Mucosa of descending colon (tissue), 3 donors: ENCODE measurements at regions not wholly inside any gene's neighbourhood (a gene's known extent, or its start where the extent isn't known, plus 50 kb on each side); places are given as distances from the start of the nearest gene placed in this dataset.

Experiments
- ATAC-seq: fragments of 200-7000 bp; cut with Tn5 transposase; one replicate; pipeline ENCODE4 v1.9.1; 2020; ENCODE audit warnings: mild to moderate bottlenecking, moderate library complexity
- DNase-seq, 3 donors: peaks; one replicate each; pipeline ENCODE4 v3.0.0-alpha.2; 2020
- H3K36me3 ChIP-seq: fragments of 200-600 bp; one replicate; pipeline ENCODE4 v1.8.0; 2021; ENCODE audit warnings: low read depth, mild to moderate bottlenecking
- H3K4me1 ChIP-seq: fragments of 200-600 bp; one replicate; pipeline ENCODE4 v1.8.0; 2021; ENCODE audit warnings: low read depth, mild to moderate bottlenecking
- H3K4me3 ChIP-seq: fragments of 200-600 bp; one replicate; pipeline ENCODE4 v1.8.0; 2021; ENCODE audit warnings: mild to moderate bottlenecking
- H3K9me3 ChIP-seq: fragments of 200-600 bp; one replicate; pipeline ENCODE4 v1.8.0; 2021; ENCODE audit warnings: mild to moderate bottlenecking
- intact Hi-C, 2 donors: fragments of 100-400 bp; cut with DNase I in 1 of 2; cut with micrococcal nuclease in 1 of 2; formaldehyde crosslinking; loops; one replicate each; pipeline versions ENCODE4 v1.11.0 to v1.11.1; 2022; cut with DNase I, micrococcal nuclease
- TF ChIP-seq, protein P1 (sequence below): fragments of 200-600 bp; IDR thresholded peaks from one replicate; pipeline ENCODE4 v1.8.0; 2022; ENCODE audit warnings: antibody characterized with exemption, mild to moderate bottlenecking
- donor health status: DM: no; HTN: no; CAD: no; lungs with moderate emphysema.
- donor health status: DM: no; HTN: no; CAD: no.
- donor health status: DM: no; HTN: yes; CAD: no.

DNA sequence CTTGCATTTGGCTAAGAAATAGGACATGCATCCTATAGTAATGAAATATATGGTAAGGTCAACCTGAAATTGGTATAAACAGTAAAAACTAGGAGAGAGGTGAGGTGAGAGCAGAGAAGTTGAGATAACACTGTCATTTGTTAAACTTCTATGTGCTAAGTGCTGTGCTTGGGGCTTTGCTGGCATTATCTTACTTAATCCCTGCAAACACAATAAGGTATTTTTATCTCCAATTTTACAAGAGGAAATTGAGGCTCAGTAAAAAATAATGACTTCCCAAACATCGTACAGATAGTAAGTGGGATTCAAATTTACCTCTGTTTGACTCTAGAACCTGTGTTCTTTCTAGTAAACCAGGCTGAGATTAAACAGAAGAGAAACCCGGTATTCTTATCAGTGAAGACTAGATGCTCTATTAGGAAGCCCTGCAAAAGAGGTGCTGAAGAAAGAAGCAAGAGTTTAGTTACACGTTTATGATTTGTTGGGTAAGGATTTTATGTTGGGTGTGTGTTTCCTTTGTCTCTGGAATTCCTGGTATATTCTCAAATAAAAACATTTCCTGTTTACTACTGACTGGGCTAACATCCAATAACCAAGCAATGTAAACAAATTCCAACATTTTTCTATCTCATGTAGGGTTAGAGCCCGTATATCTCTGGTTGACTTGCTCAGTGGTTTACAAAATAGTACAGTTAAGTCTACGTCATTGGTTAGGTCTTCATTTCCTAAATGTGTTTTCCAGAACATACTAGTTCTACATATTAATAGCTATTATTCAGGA lies 137.3 kb upstream of the FNDC3A start:
- ATAC-seq = no peak
- no peaks in the 10 kb centered on the region for H3K4me1 ChIP-seq
- TF ChIP-seq, protein P1, sequence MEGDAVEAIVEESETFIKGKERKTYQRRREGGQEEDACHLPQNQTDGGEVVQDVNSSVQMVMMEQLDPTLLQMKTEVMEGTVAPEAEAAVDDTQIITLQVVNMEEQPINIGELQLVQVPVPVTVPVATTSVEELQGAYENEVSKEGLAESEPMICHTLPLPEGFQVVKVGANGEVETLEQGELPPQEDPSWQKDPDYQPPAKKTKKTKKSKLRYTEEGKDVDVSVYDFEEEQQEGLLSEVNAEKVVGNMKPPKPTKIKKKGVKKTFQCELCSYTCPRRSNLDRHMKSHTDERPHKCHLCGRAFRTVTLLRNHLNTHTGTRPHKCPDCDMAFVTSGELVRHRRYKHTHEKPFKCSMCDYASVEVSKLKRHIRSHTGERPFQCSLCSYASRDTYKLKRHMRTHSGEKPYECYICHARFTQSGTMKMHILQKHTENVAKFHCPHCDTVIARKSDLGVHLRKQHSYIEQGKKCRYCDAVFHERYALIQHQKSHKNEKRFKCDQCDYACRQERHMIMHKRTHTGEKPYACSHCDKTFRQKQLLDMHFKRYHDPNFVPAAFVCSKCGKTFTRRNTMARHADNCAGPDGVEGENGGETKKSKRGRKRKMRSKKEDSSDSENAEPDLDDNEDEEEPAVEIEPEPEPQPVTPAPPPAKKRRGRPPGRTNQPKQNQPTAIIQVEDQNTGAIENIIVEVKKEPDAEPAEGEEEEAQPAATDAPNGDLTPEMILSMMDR = no peak
- no peaks in the 10 kb centered on the region for H3K9me3 ChIP-seq
- DNase-seq = no peak
- H3K4me3 ChIP-seq = no peak overlapping the region
- intact Hi-C loops = no loop called here
- H3K36me3 ChIP-seq = no peaks in the 10 kb centered on the region

DNA sequence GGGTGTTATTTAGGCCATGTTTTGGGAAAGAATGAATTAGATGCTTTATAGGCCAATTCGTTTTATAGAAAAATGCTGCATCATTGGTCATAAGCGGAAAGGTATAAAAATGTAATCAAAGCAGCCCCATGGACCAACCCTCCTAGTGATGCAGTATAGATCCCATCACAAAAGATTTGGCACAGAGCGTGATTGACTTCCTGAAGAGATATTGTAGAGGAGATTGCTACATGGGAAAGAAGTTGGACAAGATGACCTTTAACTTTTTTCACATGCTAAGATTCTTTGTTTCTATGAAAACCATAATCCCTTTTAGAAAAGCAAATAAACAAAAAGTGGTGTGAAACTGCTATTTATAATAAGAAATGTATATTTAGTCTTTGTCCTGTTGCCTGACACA lies 136.5 kb upstream of the FNDC3A start:
- ATAC-seq (no peak), DNase-seq (no peak)
- Histone ChIP-seq H3K9me3 (no peaks in the 10 kb centered on the region), H3K4me3 (no peak overlapping the region), H3K4me1 (no peaks in the 10 kb centered on the region), H3K36me3 (no peaks in the 10 kb centered on the region)
- TF ChIP-seq, protein P1 = no peak
- intact Hi-C loops = no loop called here

DNA sequence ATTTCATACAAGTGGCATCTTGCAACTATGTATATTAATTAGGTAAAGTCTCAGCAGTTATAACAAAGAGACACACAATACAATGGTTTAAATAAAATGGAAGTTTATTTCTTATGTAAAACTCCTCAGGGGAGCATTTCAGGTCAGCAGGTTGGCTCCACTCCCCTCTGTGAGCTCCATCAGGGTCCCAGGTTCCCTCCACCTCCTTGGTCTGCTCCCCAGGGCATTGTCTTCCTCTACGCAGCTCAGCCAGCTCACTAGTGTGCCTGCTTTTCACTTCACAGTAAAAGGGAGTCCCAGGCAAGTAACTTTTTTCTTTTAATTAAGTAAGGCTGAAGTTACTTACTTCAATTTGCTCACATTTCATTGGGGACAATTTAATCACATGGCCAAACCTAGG lies 135.3 kb upstream of the FNDC3A start:
- intact Hi-C loops = no loop called here
- ATAC-seq (no peak), DNase-seq (no peak)
- Histone ChIP-seq H3K4me3 (no peak overlapping the region), H3K4me1 (no peaks in the 10 kb centered on the region), H3K36me3 (no peaks in the 10 kb centered on the region), H3K9me3 (no peaks in the 10 kb centered on the region)
- TF ChIP-seq, protein P1 = no peak

DNA sequence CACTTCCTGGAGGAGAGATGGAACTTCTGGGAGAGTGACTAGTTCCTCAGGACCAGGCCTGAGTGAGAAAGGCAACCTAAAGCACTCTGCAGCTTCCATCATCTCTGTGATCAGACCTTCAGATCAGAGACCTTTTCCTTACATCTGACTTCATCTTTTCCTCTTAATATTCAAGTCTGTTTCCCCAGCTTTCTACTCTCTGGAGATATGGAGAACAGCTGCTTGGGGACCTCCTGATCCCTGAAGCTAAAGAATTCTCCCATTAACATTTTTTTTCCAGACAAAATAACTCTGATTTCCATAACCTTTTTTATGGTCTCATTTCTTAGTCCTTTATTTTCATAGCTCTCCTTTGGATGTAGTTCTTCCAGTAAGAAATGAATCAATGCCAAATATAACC lies 133.4 kb upstream of the FNDC3A start:
- Histone ChIP-seq H3K36me3 (no peaks in the 10 kb centered on the region), H3K4me1 (no peaks in the 10 kb centered on the region), H3K9me3 (no peaks in the 10 kb centered on the region), H3K4me3 (no peak overlapping the region)
- TF ChIP-seq, protein P1 = no peak
- no peak for ATAC-seq
- no peak for DNase-seq
- intact Hi-C loops = no loop called here

DNA sequence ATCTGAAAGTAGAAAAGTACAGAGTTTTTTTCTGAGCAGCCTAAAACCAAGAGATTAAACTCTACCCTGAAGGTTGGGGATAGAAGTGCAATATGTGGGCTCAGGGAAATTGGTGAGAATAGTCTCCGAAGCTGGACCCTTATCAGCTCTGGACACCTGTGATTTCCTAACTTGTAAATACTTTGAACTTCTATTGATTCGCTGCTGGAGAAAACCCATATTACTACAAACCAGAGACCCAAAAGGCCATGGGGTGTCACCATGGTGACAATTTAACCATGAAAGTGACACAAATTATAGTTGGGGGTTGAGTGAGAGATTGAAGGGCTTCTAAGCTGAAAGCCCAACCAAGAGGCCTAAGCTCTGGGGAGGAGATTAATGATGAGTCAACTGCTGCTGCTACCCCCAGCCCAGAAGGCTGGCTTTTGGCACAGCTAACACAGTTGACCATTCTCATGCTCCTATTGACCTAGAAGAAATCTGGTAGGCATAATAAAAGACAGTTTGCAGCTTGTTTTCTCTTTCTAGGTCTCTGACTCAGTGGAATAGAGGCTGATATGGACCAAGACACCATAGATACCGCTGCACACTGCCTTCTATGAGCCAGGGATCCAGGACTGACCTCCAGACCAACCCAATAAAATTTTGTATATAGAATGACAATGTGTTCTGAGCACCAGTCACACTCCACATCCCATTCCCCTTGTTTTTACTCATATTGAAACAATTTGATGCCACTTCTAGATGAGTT lies 131.9 kb upstream of the FNDC3A start:
- intact Hi-C loops = no loop called here
- no peaks in the 10 kb centered on the region for H3K9me3 ChIP-seq
- DNase-seq (no peak), ATAC-seq (no peak)
- TF ChIP-seq, protein P1 = no peak
- H3K36me3 ChIP-seq = no peaks in the 10 kb centered on the region
- H3K4me3 ChIP-seq = no peak overlapping the region
- H3K4me1 ChIP-seq = no peaks in the 10 kb centered on the region
